ENCODE measurements at regions not wholly inside any gene's neighbourhood (a gene's known extent, or its start where the extent isn't known, plus 50 kb on each side); places are given as distances from the start of the nearest gene placed in this dataset.
"Not testable (repeated sequence)": the region's sequence is repeated elsewhere in the genome, so short reads cannot be mapped to it uniquely, and the experiment has no call there.

DNA sequence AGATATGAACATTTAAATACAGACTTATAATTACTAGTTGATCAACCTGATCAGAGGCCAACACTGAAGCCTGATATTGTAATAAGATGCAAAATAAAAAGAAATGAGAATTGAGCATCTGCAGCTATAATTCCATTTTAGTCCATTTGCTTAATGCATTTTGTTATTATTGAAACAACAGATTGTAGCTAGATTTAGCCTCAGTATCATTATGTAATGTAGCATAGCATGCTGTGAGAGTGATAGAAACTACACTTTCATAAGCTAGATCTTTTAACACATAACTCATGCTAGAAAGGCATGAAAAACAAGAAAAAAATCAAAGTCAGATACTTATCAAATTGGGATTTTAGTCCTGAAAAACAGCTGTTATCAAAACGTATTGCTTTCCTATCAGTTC, 292.7 kb upstream of the ADARB2 start:
- no peaks in the 10 kb centered on the region for H4K20me1 ChIP-seq (ENCODE audit: insufficient read depth, poor library complexity, severe bottlenecking)
- H3K9me2 ChIP-seq (replicated peaks; ENCODE audit: insufficient read depth), result no peaks in the 10 kb centered on the region
- no peaks in the 10 kb centered on the region for H3K36me3 ChIP-seq (replicated peaks; ENCODE audit: insufficient read depth, low read depth)
- no peaks in the 10 kb centered on the region for H3K4me1 ChIP-seq (ENCODE audit: insufficient read depth)
- no peak overlapping the region for H3K4me2 ChIP-seq
- H3K4me3 ChIP-seq, result no peak overlapping the region
- H3K27ac ChIP-seq, result no peak overlapping the region
- H3K27me3 ChIP-seq, result no peaks in the 10 kb centered on the region
- H2AFZ ChIP-seq, result no peak overlapping the region
- H3K79me2 ChIP-seq, result no peaks in the 10 kb centered on the region
- TF ChIP-seq EZH2 (IDR thresholded peaks at IDR 0.05; ENCODE audit: borderline replicate concordance) (no peak), EZH2phosphoT487 (IDR thresholded peaks at IDR 0.05; ENCODE audit: low read depth, severe bottlenecking, unreplicated experiment) (no peak)
- TF ChIP-seq, protein P1, sequence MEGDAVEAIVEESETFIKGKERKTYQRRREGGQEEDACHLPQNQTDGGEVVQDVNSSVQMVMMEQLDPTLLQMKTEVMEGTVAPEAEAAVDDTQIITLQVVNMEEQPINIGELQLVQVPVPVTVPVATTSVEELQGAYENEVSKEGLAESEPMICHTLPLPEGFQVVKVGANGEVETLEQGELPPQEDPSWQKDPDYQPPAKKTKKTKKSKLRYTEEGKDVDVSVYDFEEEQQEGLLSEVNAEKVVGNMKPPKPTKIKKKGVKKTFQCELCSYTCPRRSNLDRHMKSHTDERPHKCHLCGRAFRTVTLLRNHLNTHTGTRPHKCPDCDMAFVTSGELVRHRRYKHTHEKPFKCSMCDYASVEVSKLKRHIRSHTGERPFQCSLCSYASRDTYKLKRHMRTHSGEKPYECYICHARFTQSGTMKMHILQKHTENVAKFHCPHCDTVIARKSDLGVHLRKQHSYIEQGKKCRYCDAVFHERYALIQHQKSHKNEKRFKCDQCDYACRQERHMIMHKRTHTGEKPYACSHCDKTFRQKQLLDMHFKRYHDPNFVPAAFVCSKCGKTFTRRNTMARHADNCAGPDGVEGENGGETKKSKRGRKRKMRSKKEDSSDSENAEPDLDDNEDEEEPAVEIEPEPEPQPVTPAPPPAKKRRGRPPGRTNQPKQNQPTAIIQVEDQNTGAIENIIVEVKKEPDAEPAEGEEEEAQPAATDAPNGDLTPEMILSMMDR (IDR thresholded peaks at IDR 0.05; ENCODE audit: poor library complexity), result no peak
- H3K9me3 ChIP-seq (ENCODE audit: low read depth), result no peaks in the 10 kb centered on the region
- no peak for DNase-seq (ENCODE audit: low spot score)
- 44% methylated on average over 1 of the region's 1 CpG for WGBS (ENCODE audit: low lambda C conversion rate, missing lambda C conversion rate)

DNA sequence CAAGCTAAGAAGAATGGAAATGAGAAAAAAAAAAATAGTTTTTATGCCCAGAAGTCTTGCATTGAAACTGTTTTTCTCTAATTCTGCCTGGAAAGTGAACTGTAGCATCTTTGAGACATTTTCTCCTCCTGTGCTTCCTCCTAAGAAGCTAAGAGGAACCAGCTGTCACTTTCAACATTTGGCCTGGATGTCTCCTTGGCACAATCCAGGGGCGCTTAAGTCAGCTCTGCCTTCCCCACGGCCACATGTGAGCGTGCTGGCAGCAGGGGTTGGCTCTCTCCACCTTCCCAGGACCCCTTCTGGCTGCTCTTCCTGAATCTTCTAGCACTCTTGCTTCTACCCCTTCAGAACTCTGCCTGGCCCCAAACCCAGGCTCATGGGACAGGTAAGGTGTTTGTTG, 289.6 kb upstream of the ADARB2 start:
- WGBS (ENCODE audit: low lambda C conversion rate, missing lambda C conversion rate), result 81% methylated on average over 3 of the region's 3 CpGs
- H3K36me3 ChIP-seq (replicated peaks; ENCODE audit: insufficient read depth, low read depth), result no peaks in the 10 kb centered on the region

GRCh38 chr10:2024750-2025149, 287.4 kb upstream of the ADARB2 start:
- not testable (repeated sequence) for H3K27ac ChIP-seq; H3K4me2 ChIP-seq; H3K4me1 ChIP-seq (ENCODE audit: insufficient read depth); H2AFZ ChIP-seq; H3K9me2 ChIP-seq (replicated peaks; ENCODE audit: insufficient read depth); H3K9me3 ChIP-seq (ENCODE audit: low read depth); H3K79me2 ChIP-seq; H3K4me3 ChIP-seq; H3K36me3 ChIP-seq (replicated peaks; ENCODE audit: insufficient read depth, low read depth); H4K20me1 ChIP-seq (ENCODE audit: insufficient read depth, poor library complexity, severe bottlenecking); DNase-seq (ENCODE audit: low spot score); H3K27me3 ChIP-seq
- WGBS (ENCODE audit: low lambda C conversion rate, missing lambda C conversion rate), result 45% methylated on average over 2 of the region's 2 CpGs

More for the DNA sequence above, 289.6 kb upstream of the ADARB2 start:
- H3K9me3 ChIP-seq (ENCODE audit: low read depth), result no peaks in the 10 kb centered on the region
- no peaks in the 10 kb centered on the region for H3K27me3 ChIP-seq
- H3K9me2 ChIP-seq (replicated peaks; ENCODE audit: insufficient read depth), result no peaks in the 10 kb centered on the region
- DNase-seq (ENCODE audit: low spot score), result no peak
- TF ChIP-seq, protein P1 (IDR thresholded peaks at IDR 0.05; ENCODE audit: poor library complexity), result no peak
- TF ChIP-seq EZH2phosphoT487 (IDR thresholded peaks at IDR 0.05; ENCODE audit: low read depth, severe bottlenecking, unreplicated experiment) (no peak), EZH2 (IDR thresholded peaks at IDR 0.05; ENCODE audit: borderline replicate concordance) (no peak)
- no peak overlapping the region for H3K4me2 ChIP-seq
- no peaks in the 10 kb centered on the region for H4K20me1 ChIP-seq (ENCODE audit: insufficient read depth, poor library complexity, severe bottlenecking)
- no peak overlapping the region for H2AFZ ChIP-seq
- H3K79me2 ChIP-seq, result no peaks in the 10 kb centered on the region
- no peaks in the 10 kb centered on the region for H3K4me1 ChIP-seq (ENCODE audit: insufficient read depth)
- no peak overlapping the region for H3K27ac ChIP-seq
- H3K4me3 ChIP-seq, result no peak overlapping the region

DNA sequence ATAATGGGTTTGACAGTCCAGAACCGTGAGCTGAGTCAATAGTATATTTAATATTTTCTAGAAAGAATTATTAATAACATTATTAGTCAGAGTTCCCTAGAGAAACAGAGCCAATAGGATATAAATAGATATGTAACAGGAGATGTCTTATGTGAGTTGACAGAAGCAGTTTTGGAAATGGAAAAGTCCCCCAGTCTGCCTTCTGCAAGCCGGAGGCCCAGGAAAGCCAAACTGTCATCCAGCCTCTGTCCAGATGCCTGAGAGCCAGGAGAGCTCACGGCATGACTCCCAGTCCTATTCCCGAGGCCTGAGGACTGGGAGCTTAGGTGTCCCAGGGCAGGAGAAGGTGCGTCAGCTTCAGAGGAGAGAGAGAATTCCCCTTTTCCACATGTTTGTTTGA, 286.4 kb upstream of the ADARB2 start:
- no peaks in the 10 kb centered on the region for H3K36me3 ChIP-seq (replicated peaks; ENCODE audit: insufficient read depth, low read depth)
- H2AFZ ChIP-seq, result no peak overlapping the region
- no peaks in the 10 kb centered on the region for H3K79me2 ChIP-seq
- no peak for DNase-seq (ENCODE audit: low spot score)
- no peak overlapping the region for H3K4me3 ChIP-seq
- no peak overlapping the region for H3K4me2 ChIP-seq
- no peaks in the 10 kb centered on the region for H3K9me2 ChIP-seq (replicated peaks; ENCODE audit: insufficient read depth)
- H3K27me3 ChIP-seq, result no peaks in the 10 kb centered on the region
- no peaks in the 10 kb centered on the region for H3K9me3 ChIP-seq (ENCODE audit: low read depth)
- 75% methylated on average over 5 of the region's 5 CpGs for WGBS (ENCODE audit: low lambda C conversion rate, missing lambda C conversion rate)
- H4K20me1 ChIP-seq (ENCODE audit: insufficient read depth, poor library complexity, severe bottlenecking), result no peaks in the 10 kb centered on the region
- no peak for TF ChIP-seq EZH2phosphoT487 (IDR thresholded peaks at IDR 0.05; ENCODE audit: low read depth, severe bottlenecking, unreplicated experiment)
- H3K4me1 ChIP-seq (ENCODE audit: insufficient read depth), result no peaks in the 10 kb centered on the region
- H3K27ac ChIP-seq, result no peak overlapping the region
